ENCODE measurements at regions not wholly inside any gene's neighbourhood (a gene's known extent, or its start where the extent isn't known, plus 50 kb on each side); places are given as distances from the start of the nearest gene placed in this dataset.

GRCh38 chr2:160721089-160722040 is 227.8 kb upstream of the RBMS1 start (continued):
- TF ChIP-seq, protein P1, sequence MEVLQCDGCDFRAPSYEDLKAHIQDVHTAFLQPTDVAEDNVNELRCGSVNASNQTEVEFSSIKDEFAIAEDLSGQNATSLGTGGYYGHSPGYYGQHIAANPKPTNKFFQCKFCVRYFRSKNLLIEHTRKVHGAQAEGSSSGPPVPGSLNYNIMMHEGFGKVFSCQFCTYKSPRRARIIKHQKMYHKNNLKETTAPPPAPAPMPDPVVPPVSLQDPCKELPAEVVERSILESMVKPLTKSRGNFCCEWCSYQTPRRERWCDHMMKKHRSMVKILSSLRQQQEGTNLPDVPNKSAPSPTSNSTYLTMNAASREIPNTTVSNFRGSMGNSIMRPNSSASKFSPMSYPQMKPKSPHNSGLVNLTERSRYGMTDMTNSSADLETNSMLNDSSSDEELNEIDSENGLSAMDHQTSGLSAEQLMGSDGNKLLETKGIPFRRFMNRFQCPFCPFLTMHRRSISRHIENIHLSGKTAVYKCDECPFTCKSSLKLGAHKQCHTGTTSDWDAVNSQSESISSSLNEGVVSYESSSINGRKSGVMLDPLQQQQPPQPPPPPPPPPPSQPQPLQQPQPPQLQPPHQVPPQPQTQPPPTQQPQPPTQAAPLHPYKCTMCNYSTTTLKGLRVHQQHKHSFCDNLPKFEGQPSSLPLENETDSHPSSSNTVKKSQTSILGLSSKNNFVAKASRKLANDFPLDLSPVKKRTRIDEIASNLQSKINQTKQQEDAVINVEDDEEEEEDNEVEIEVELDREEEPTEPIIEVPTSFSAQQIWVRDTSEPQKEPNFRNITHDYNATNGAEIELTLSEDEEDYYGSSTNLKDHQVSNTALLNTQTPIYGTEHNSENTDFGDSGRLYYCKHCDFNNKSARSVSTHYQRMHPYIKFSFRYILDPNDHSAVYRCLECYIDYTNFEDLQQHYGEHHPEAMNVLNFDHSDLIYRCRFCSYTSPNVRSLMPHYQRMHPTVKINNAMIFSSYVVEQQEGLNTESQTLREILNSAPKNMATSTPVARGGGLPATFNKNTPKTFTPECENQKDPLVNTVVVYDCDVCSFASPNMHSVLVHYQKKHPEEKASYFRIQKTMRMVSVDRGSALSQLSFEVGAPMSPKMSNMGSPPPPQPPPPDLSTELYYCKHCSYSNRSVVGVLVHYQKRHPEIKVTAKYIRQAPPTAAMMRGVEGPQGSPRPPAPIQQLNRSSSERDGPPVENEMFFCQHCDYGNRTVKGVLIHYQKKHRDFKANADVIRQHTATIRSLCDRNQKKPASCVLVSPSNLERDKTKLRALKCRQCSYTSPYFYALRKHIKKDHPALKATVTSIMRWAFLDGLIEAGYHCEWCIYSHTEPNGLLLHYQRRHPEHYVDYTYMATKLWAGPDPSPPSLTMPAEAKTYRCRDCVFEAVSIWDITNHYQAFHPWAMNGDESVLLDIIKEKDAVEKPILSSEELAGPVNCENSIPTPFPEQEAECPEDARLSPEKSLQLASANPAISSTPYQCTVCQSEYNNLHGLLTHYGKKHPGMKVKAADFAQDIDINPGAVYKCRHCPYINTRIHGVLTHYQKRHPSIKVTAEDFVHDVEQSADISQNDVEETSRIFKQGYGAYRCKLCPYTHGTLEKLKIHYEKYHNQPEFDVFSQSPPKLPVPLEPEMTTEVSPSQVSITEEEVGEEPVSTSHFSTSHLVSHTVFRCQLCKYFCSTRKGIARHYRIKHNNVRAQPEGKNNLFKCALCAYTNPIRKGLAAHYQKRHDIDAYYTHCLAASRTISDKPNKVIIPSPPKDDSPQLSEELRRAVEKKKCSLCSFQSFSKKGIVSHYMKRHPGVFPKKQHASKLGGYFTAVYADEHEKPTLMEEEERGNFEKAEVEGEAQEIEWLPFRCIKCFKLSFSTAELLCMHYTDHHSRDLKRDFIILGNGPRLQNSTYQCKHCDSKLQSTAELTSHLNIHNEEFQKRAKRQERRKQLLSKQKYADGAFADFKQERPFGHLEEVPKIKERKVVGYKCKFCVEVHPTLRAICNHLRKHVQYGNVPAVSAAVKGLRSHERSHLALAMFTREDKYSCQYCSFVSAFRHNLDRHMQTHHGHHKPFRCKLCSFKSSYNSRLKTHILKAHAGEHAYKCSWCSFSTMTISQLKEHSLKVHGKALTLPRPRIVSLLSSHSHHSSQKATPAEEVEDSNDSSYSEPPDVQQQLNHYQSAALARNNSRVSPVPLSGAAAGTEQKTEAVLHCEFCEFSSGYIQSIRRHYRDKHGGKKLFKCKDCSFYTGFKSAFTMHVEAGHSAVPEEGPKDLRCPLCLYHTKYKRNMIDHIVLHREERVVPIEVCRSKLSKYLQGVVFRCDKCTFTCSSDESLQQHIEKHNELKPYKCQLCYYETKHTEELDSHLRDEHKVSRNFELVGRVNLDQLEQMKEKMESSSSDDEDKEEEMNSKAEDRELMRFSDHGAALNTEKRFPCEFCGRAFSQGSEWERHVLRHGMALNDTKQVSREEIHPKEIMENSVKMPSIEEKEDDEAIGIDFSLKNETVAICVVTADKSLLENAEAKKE (CRISPR knock-in tag; IDR thresholded peaks at IDR 0.05): no peak
- no peak for TF ChIP-seq JUNB (IDR thresholded peaks at IDR 0.05; ENCODE audit: unreplicated experiment)
- no peak for TF ChIP-seq ZNF331 (CRISPR knock-in tag; IDR thresholded peaks at IDR 0.05; ENCODE audit: low read depth)
- TF ChIP-seq, protein P2, sequence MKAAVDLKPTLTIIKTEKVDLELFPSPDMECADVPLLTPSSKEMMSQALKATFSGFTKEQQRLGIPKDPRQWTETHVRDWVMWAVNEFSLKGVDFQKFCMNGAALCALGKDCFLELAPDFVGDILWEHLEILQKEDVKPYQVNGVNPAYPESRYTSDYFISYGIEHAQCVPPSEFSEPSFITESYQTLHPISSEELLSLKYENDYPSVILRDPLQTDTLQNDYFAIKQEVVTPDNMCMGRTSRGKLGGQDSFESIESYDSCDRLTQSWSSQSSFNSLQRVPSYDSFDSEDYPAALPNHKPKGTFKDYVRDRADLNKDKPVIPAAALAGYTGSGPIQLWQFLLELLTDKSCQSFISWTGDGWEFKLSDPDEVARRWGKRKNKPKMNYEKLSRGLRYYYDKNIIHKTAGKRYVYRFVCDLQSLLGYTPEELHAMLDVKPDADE (IDR thresholded peaks at IDR 0.05): no peak
- TF ChIP-seq NANOG (IDR thresholded peaks at IDR 0.05; ENCODE audit: borderline replicate concordance): no peak

DNA sequence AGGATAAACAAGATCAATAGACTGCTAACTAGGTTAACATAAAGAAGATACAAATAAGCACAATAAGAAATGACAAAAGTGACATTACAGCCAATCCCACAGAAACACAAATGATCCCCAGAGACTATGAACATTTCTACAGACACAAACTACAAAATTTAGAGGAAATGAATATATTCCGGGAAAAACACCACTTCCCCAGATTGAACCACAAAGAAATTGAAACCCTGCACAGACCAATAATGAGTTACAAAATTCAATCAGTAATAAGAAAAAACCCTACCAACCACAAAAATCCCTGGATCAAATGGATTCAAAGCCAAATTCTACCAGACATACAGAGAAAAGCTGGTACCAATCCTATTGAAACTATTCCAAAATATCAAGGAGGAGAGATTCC is 232.4 kb upstream of the RBMS1 start:
- DNase-seq (ENCODE audit: low spot score) (no peak), ATAC-seq (no peak)
- no peak overlapping the region for H3K4me2 ChIP-seq
- no peaks in the 10 kb centered on the region for H3K27me3 ChIP-seq (ENCODE audit: insufficient read depth)
- H3K27ac Mint-ChIP-seq: 0 out of 2 replicates have a peak overlapping the region, but pooled peaks have one; percentile 26
- no peaks in the 10 kb centered on the region for H3K79me2 ChIP-seq (replicated peaks; ENCODE audit: insufficient read depth)
- H3K9me3 Mint-ChIP-seq: peaks cover 15% of the 10 kb centered on the region; the same call in 2 of the 3 replicates
- no peaks in the 10 kb centered on the region for H3K36me3 ChIP-seq (ENCODE audit: insufficient read depth)
- H3K9me2 ChIP-seq (ENCODE audit: insufficient read depth): 0 out of 2 replicates have a peak, but pooled peaks cover 7% of the 10 kb centered on the region
- peaks cover 21% of the 10 kb centered on the region for H3K4me1 ChIP-seq (ENCODE audit: insufficient read depth)
- H3K36me3 Mint-ChIP-seq (ENCODE audit: low read depth): peaks cover 5% of the 10 kb centered on the region; the same call in 2 of the 3 replicates
- no peak overlapping the region for H3K4me3 ChIP-seq
- no peak overlapping the region for H2AFZ ChIP-seq
- H3K4me3 Mint-ChIP-seq: no peak overlapping the region
- H3K27me3 Mint-ChIP-seq (ENCODE audit: insufficient read depth, low read depth, poor library complexity): peaks cover 4% of the 10 kb centered on the region
- H3K4me1 Mint-ChIP-seq: peaks cover 16% of the 10 kb centered on the region
- H3K27ac ChIP-seq (ENCODE audit: low read depth): no peak overlapping the region
- H4K20me1 ChIP-seq (replicated peaks; ENCODE audit: insufficient read depth): no peaks in the 10 kb centered on the region
- H3F3A ChIP-seq (replicated peaks; ENCODE audit: low read depth): no peaks in the 10 kb centered on the region
- TF ChIP-seq, protein P1 (CRISPR knock-in tag; IDR thresholded peaks at IDR 0.05): no peak
- TF ChIP-seq, protein P2 (IDR thresholded peaks at IDR 0.05): no peak
